ENCODE measurements at regions not wholly inside any gene's neighbourhood (a gene's known extent, or its start where the extent isn't known, plus 50 kb on each side); places are given as distances from the start of the nearest gene placed in this dataset.
A peak's percentile ranks its signal among the peaks of the same experiment; 100 is the strongest.

GRCh38 chr18:55732227-55733106, 144.5 kb upstream of the TCF4 start (continued):
- peak in 1 of 2 experiments; percentile 97; a peak in 2 of 4 replicates for TF ChIP-seq MLLT1 (IDR thresholded peaks at IDR 0.05)
- no peak for TF ChIP-seq ZNF764 (CRISPR knock-in tag; IDR thresholded peaks at IDR 0.05; ENCODE audit: low read depth)
- TF ChIP-seq ELF4 (CRISPR knock-in tag; IDR thresholded peaks at IDR 0.05), result 0 out of 2 replicates have a peak, but pooled peaks have one; percentile 39
- no peak for TF ChIP-seq CEBPZ (IDR thresholded peaks at IDR 0.05; ENCODE audit: borderline replicate concordance, low read depth, low read length)
- TF ChIP-seq HCFC1 (IDR thresholded peaks at IDR 0.05; ENCODE audit: low read depth, low read length), result 0 out of 2 replicates have a peak, but pooled peaks have one; percentile 21
- no peak for TF ChIP-seq ZNF121 (CRISPR knock-in tag; conservative IDR thresholded peaks at IDR 0.05)
- peak; percentile 54; the same call in 1 of the 2 replicates for TF ChIP-seq SMAD4 (CRISPR knock-in tag; conservative IDR thresholded peaks at IDR 0.05)
- TF ChIP-seq KLF13 (tag; IDR thresholded peaks at IDR 0.05; ENCODE audit: borderline replicate concordance, low read depth), result no peak
- TF ChIP-seq DACH1 (IDR thresholded peaks at IDR 0.05; ENCODE audit: partially characterized antibody), result no peak
- no peak for TF ChIP-seq MYNN (IDR thresholded peaks at IDR 0.05)
- no peak for TF ChIP-seq MYNN (CRISPR knock-in tag; IDR thresholded peaks at IDR 0.05)
- TF ChIP-seq CTCF (IDR thresholded peaks at IDR 0.05 in 2 of 3, conservative IDR thresholded peaks at IDR 0.05 in 1 of 3; ENCODE audit: insufficient read depth in 2 of 3, low read depth in 1 of 3, low read length in 3 of 3), result no peak
- TF ChIP-seq E2F4 (CRISPR knock-in tag; IDR thresholded peaks at IDR 0.05; ENCODE audit: low read depth), result no peak
- no peak for TF ChIP-seq THAP12 (CRISPR knock-in tag; IDR thresholded peaks at IDR 0.05)
